ENCODE measurements at regions not wholly inside any gene's neighbourhood (a gene's known extent, or its start where the extent isn't known, plus 50 kb on each side); places are given as distances from the start of the nearest gene placed in this dataset.

- DNase-seq (ENCODE audit: low spot score) = no peak
- H3K4me1 ChIP-seq (ENCODE audit: insufficient read depth, poor library complexity, severe bottlenecking) = no peaks in the 10 kb centered on the region
- H3K4me3 ChIP-seq (ENCODE audit: severe bottlenecking) = no peak overlapping the region
- no peaks in the 10 kb centered on the region for H3K27me3 ChIP-seq (ENCODE audit: insufficient read depth, poor library complexity, severe bottlenecking)
- H3K27ac ChIP-seq (ENCODE audit: poor library complexity, severe bottlenecking) = no peak overlapping the region
- H3K9me3 ChIP-seq (ENCODE audit: severe bottlenecking) = no peaks in the 10 kb centered on the region
- ATAC-seq (ENCODE audit: low read depth) = no peak
- no peaks in the 10 kb centered on the region for H3K36me3 ChIP-seq (ENCODE audit: low read depth)
- TF ChIP-seq CTCF (IDR thresholded peaks at IDR 0.05; ENCODE audit: poor library complexity, severe bottlenecking) = no peak
Observed at GRCh38 chr4:185889585-185889984, 77.6 kb upstream of the SORBS2 start.

GRCh38 chr4:185890196-185890595 is 78.2 kb upstream of the SORBS2 start:
- H3K27me3 ChIP-seq (ENCODE audit: insufficient read depth, poor library complexity, severe bottlenecking) = no peaks in the 10 kb centered on the region
- H3K36me3 ChIP-seq (ENCODE audit: low read depth) = no peaks in the 10 kb centered on the region
- H3K4me1 ChIP-seq (ENCODE audit: insufficient read depth, poor library complexity, severe bottlenecking) = no peaks in the 10 kb centered on the region
- no peak overlapping the region for H3K27ac ChIP-seq (ENCODE audit: poor library complexity, severe bottlenecking)
- DNase-seq (ENCODE audit: low spot score) (no peak), ATAC-seq (ENCODE audit: low read depth) (no peak)
- H3K9me3 ChIP-seq (ENCODE audit: severe bottlenecking) = no peaks in the 10 kb centered on the region
- no peak overlapping the region for H3K4me3 ChIP-seq (ENCODE audit: severe bottlenecking)
- no peak for TF ChIP-seq CTCF (IDR thresholded peaks at IDR 0.05; ENCODE audit: poor library complexity, severe bottlenecking)

GRCh38 chr4:185892165-185892564 is 80.2 kb upstream of the SORBS2 start:
- ATAC-seq (ENCODE audit: low read depth) (no peak), DNase-seq (ENCODE audit: low spot score) (no peak)
- H3K9me3 ChIP-seq (ENCODE audit: severe bottlenecking) = no peaks in the 10 kb centered on the region
- H3K36me3 ChIP-seq (ENCODE audit: low read depth) = no peaks in the 10 kb centered on the region
- no peak overlapping the region for H3K4me3 ChIP-seq (ENCODE audit: severe bottlenecking)
- TF ChIP-seq CTCF (IDR thresholded peaks at IDR 0.05; ENCODE audit: poor library complexity, severe bottlenecking) = peak; percentile 9
- no peaks in the 10 kb centered on the region for H3K4me1 ChIP-seq (ENCODE audit: insufficient read depth, poor library complexity, severe bottlenecking)
- H3K27ac ChIP-seq (ENCODE audit: poor library complexity, severe bottlenecking) = no peak overlapping the region
- no peaks in the 10 kb centered on the region for H3K27me3 ChIP-seq (ENCODE audit: insufficient read depth, poor library complexity, severe bottlenecking)

- H3K36me3 ChIP-seq (ENCODE audit: low read depth) = no peaks in the 10 kb centered on the region
- H3K27ac ChIP-seq (ENCODE audit: poor library complexity, severe bottlenecking) = no peak overlapping the region
- H3K4me3 ChIP-seq (ENCODE audit: severe bottlenecking) = no peak overlapping the region
- DNase-seq (ENCODE audit: low spot score) (no peak), ATAC-seq (ENCODE audit: low read depth) (no peak)
- TF ChIP-seq CTCF (IDR thresholded peaks at IDR 0.05; ENCODE audit: poor library complexity, severe bottlenecking) = no peak
- no peaks in the 10 kb centered on the region for H3K27me3 ChIP-seq (ENCODE audit: insufficient read depth, poor library complexity, severe bottlenecking)
- H3K4me1 ChIP-seq (ENCODE audit: insufficient read depth, poor library complexity, severe bottlenecking) = no peaks in the 10 kb centered on the region
- H3K9me3 ChIP-seq (ENCODE audit: severe bottlenecking) = no peaks in the 10 kb centered on the region
Observed at GRCh38 chr4:185893500-185893899, 81.5 kb upstream of the SORBS2 start.

GRCh38 chr4:185894481-185894880 is 82.5 kb upstream of the SORBS2 start:
- Histone ChIP-seq H3K36me3 (ENCODE audit: low read depth) (no peaks in the 10 kb centered on the region), H3K27me3 (ENCODE audit: insufficient read depth, poor library complexity, severe bottlenecking) (no peaks in the 10 kb centered on the region), H3K27ac (ENCODE audit: poor library complexity, severe bottlenecking) (no peak overlapping the region), H3K4me1 (ENCODE audit: insufficient read depth, poor library complexity, severe bottlenecking) (no peaks in the 10 kb centered on the region), H3K4me3 (ENCODE audit: severe bottlenecking) (no peak overlapping the region), H3K9me3 (ENCODE audit: severe bottlenecking) (no peaks in the 10 kb centered on the region)
- no peak for TF ChIP-seq CTCF (IDR thresholded peaks at IDR 0.05; ENCODE audit: poor library complexity, severe bottlenecking)
- no peak for ATAC-seq (ENCODE audit: low read depth)
- DNase-seq (ENCODE audit: low spot score) = no peak

All from RWPE2 (cell line).